Adipocyte (in vitro differentiated cells): ENCODE measurements at regions not wholly inside any gene's neighbourhood (a gene's known extent, or its start where the extent isn't known, plus 50 kb on each side); places are given as distances from the start of the nearest gene placed in this dataset.

Experiments used
- DNase-seq: peaks from one replicate; pipeline ENCODE4 v3.0.0-alpha.2; 2015; ENCODE audit warnings: low read depth
- H3K27me3 ChIP-seq: replicated peaks from 2 replicates; pipeline ENCODE4 v1.7.0; 2013; ENCODE audit warnings: mild to moderate bottlenecking, low read length, moderate library complexity; ENCODE audit not compliant: control insufficient read depth, insufficient read depth
- H3K36me3 ChIP-seq: 2 replicates; pipeline ENCODE4 v1.7.0; 2013; ENCODE audit warnings: low read length, mild to moderate bottlenecking, moderate library complexity; ENCODE audit not compliant: control insufficient read depth, insufficient read depth, severe bottlenecking
- H3K4me1 ChIP-seq: 2 replicates; pipeline ENCODE4 v1.7.0; 2013; ENCODE audit warnings: mild to moderate bottlenecking, low read length, moderate library complexity; ENCODE audit not compliant: control insufficient read depth, insufficient read depth
- H3K4me3 ChIP-seq: 2 replicates; pipeline ENCODE4 v1.7.0; 2013; ENCODE audit warnings: mild to moderate bottlenecking, low read length, moderate library complexity
- H3K9ac ChIP-seq: 2 replicates; pipeline ENCODE4 v1.7.0; 2013; ENCODE audit warnings: mild to moderate bottlenecking, low read length, moderate library complexity
- H3K9me3 ChIP-seq: 2 replicates; pipeline ENCODE4 v1.7.0; 2013; ENCODE audit warnings: mild to moderate bottlenecking, low read length, moderate library complexity; ENCODE audit not compliant: control insufficient read depth

DNA sequence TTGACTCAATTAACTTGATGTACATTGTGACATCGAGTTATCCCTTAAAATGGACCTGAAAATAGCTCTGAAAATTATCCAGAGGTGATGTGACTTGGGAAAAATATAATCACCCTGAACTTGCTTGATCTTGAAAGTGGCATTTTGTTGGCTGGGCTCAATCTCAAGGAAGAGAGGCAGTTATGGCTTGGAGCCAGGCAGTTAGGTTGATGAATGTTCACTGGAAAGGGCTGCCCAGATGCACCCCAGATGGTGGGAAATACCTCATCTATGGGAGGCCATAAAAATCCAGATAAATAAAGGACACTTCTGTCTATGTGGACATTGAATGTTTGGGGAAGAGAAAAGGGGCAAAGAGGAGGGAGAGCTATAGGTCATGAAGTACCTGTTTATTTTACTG, 55.7 kb upstream of the OR5AN1 start:
- DNase-seq = no peak
- Histone ChIP-seq H3K4me3 (no peak overlapping the region), H3K4me1 (no peaks in the 10 kb centered on the region), H3K9me3 (peaks cover 8% of the 10 kb centered on the region), H3K27me3 (no peaks in the 10 kb centered on the region), H3K36me3 (no peaks in the 10 kb centered on the region), H3K9ac (no peak overlapping the region)

DNA sequence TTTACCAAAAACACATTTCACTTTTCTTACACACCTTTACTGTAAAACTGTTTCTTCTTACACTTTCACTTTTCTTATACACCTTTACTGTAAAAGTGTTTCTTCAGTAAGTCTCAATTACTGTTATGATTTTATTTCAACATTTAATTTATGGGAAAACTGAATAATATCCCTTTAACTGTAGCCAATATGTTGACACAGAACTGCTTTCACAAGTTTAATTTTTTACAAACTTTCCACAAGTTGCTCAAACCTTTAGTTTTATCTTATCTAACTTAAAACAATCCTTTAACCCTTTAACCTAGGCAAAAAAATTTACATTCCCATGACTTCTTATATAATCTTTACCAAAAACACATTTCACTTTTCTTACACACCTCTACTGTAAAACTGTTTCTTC, 63.3 kb upstream of the OR5AN1 start:
- H3K4me1 ChIP-seq = peaks cover 3% of the 10 kb centered on the region
- no peak overlapping the region for H3K4me3 ChIP-seq
- H3K27me3 ChIP-seq = peaks cover 10% of the 10 kb centered on the region
- peaks cover 7% of the 10 kb centered on the region for H3K9me3 ChIP-seq
- H3K36me3 ChIP-seq = no peaks in the 10 kb centered on the region
- DNase-seq = no peak
- no peak overlapping the region for H3K9ac ChIP-seq

DNA sequence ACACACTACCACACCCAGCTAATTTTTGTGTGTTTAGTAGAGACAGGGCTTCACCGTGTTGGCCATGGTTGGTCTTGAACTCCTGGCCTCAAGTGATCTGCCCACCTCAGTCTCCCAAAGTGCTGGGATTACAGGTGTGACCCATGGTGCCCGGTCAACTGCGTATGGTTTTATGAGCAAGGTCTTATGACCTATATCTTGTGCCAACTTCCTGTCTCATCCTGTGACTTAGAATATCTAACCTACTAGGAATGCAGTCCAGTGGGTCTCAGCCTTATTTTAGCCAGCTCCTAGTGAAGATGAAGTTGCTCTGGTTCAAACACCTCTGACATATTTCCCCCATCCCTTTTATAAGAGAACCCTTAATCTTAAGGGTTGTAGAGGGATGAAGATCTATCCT, 66.1 kb upstream of the OR5AN1 start:
- DNase-seq = no peak
- peaks cover 3% of the 10 kb centered on the region for H3K4me1 ChIP-seq
- H3K27me3 ChIP-seq = peaks cover 32% of the 10 kb centered on the region
- H3K9me3 ChIP-seq = peaks cover 7% of the 10 kb centered on the region
- no peaks in the 10 kb centered on the region for H3K36me3 ChIP-seq
- H3K9ac ChIP-seq = no peak overlapping the region
- no peak overlapping the region for H3K4me3 ChIP-seq

DNA sequence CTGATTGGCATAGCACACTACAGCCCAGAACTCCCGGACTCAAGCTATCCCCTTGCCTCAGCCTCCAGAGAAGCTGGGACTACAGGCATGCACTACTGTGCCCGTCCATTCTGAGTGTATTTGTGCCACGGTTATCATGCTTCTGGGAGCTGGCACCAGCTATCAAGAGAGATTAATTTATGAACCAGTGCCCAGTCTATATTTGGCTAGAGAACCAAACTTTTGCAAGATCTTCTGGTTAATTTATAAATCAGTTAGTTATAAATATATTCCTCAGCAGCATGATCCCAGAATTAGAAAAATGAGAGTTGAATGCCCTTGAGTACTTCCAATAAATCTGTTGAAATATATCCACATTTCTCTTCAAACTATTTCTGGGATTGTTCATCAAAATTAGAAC, 67.5 kb upstream of the OR5AN1 start:
- DNase-seq = no peak
- Histone ChIP-seq H3K4me1 (peaks cover 3% of the 10 kb centered on the region), H3K9me3 (peaks cover 7% of the 10 kb centered on the region), H3K27me3 (peaks cover 45% of the 10 kb centered on the region), H3K4me3 (no peak overlapping the region), H3K9ac (no peak overlapping the region), H3K36me3 (no peaks in the 10 kb centered on the region)

DNA sequence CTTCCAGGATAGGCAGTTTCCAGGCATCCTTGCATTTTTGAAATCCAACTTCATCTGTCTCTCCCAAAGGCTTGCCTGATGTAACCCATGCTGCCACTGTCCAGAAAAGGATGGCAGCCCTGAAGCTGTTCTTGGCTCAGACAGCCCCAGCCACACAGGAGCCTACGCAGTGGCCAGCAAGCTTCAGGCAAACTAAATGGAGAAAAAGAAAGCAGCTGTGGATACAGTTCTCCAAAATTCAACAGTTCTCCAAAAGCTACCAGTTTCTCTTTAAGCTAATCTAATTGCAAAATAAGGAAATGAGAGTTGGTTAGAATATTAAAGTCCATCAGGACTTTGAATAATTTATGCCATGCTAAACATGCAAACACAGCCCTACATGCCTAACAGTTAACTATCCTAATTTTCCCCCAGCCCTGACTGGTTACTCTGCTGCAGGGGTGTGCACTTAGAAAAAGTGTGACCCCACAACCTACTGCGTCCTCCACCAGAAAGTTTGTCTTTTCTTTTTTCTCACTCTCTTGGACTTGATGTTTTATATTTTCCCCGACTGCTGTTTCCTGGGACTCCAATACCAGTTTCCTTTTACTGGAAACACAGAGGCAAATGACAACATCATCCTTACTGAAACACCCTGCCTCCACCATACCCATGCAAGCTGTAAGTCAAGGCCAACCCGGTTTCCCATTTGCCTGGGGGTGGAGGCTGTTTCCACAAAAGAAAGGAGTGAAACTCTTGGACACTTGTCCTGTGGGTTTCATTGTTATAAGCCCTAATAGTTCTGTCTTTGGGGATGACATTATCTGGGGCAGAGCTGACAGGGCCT, 69.1 kb upstream of the OR5AN1 start:
- no peak for DNase-seq
- Histone ChIP-seq H3K27me3 (peaks cover 55% of the 10 kb centered on the region), H3K4me1 (peaks cover 9% of the 10 kb centered on the region), H3K36me3 (no peaks in the 10 kb centered on the region), H3K9me3 (peaks cover 7% of the 10 kb centered on the region), H3K9ac (no peak overlapping the region), H3K4me3 (no peak overlapping the region)

DNA sequence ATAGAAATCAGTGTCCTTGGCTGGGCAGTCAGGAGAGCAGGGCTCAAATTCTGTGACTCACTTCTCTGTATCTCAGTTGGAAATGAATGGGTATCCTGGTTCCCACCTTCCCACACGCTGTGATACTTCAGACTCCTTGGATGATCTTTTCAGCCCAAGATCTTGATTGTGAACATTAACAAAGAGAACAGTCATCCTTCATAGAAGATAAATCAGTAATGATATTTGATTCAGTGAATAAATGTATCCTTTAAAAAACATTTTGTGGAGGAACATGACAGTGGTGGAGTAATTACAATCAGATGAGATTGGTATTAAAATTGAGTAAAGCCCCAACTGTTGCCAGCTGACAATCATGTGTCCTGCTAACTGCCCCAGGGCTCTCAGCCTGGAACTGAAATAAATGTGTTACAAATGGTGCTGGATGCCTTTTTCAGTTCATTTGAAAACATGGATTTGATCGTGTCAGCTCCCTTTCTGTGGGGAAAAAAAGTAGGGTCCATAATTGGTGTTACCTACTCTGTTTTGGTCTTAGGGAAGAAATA, 72.9 kb upstream of the OR5AN1 start:
- Histone ChIP-seq H3K4me1 (peaks cover 6% of the 10 kb centered on the region), H3K9me3 (no peaks in the 10 kb centered on the region), H3K36me3 (no peaks in the 10 kb centered on the region), H3K9ac (no peak overlapping the region), H3K27me3 (peaks cover 53% of the 10 kb centered on the region), H3K4me3 (no peak overlapping the region)
- peak; percentile 11 for DNase-seq

DNA sequence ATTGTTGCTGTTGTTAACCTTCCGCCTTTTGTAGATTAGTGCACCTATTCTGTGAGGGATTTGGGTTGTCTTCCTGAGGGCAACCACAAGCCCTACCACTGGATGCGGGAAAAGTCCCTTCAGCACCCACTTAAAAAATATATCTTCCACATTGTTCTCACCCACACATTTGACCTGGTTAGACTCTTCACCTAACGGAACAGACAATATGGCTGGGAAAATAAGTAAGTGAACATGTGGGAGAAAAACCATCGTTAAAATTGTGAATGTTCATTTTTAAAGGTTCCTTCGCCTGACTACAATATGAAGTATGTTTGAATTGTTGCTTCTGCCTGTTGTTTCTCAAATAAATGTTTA, 72.0 kb upstream of the MPEG1 start:
- Histone ChIP-seq H3K4me1 (peaks cover 6% of the 10 kb centered on the region), H3K36me3 (no peaks in the 10 kb centered on the region), H3K9ac (no peak overlapping the region), H3K9me3 (no peaks in the 10 kb centered on the region), H3K27me3 (peaks cover 43% of the 10 kb centered on the region), H3K4me3 (no peak overlapping the region)
- DNase-seq = no peak

DNA sequence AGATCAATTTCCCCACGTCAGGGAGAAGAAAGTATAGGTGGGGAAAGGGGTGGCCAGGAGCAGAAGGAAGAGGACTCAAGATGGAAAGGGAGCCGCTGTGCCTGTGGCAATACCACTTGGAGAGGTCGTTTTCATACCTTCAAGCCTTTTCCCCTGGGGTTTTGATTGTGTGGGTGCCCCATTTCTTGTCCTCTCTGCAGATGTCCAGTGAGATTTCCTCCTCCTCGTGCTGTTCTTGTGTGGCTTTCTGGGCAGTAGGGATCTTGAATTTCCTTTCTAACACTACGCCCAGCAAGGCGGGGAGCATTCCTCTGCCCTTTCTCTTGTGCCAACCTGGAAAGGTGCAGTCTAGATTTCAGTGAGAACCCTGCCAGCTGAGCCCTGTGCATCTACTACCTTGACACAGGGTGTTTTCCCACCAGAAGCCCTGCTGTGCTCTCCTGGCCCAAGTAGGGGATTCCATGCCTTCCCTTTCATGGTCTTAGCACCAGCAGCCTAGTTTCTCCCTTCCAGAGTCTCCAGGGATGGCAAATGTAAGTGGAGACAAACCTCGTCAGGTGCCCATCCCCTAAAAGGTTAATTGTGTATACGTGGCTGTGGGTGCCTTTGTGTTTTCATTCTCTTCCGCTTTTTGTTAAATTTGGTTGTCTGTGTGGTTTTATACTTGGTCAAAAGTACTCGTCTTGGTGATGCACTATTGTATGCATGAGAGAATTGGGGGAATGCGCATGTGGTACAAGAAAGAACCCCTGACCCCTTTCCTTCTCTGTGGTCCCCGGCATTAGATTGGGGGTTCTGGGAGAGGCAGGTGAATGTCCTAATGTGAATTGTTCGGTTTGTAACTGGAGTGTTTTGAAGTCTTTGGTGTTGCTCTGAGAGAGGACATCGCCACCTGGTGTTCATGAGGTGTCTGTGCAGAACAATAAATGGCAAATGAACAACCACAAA, 71.4 kb upstream of the MPEG1 start:
- Histone ChIP-seq H3K9me3 (no peaks in the 10 kb centered on the region), H3K4me3 (no peak overlapping the region), H3K36me3 (no peaks in the 10 kb centered on the region), H3K27me3 (peaks cover 37% of the 10 kb centered on the region), H3K9ac (no peak overlapping the region), H3K4me1 (peaks cover 6% of the 10 kb centered on the region)
- peak; percentile 81 for DNase-seq

DNA sequence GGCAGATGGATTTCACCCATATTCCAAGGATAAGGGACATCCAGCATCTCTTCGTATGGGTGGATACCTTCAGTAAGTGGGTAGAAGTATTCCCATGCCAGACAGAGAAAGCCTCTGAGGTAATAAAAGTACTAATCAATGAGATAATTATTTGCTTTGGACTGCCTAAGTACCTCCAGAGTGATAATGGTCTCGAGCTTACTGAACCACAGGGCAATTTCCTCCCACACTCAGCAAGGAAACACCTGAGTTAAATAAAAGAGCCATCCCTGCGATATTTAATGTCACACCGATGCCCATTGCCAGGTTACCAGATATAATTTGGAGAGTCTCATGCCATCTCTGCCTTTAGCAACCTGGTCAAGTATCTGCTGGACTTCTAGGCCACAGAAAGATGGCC, 70.6 kb upstream of the MPEG1 start:
- no peak for DNase-seq
- Histone ChIP-seq H3K36me3 (no peaks in the 10 kb centered on the region), H3K9ac (no peak overlapping the region), H3K9me3 (no peaks in the 10 kb centered on the region), H3K27me3 (peaks cover 31% of the 10 kb centered on the region), H3K4me1 (peaks cover 6% of the 10 kb centered on the region), H3K4me3 (no peak overlapping the region)

DNA sequence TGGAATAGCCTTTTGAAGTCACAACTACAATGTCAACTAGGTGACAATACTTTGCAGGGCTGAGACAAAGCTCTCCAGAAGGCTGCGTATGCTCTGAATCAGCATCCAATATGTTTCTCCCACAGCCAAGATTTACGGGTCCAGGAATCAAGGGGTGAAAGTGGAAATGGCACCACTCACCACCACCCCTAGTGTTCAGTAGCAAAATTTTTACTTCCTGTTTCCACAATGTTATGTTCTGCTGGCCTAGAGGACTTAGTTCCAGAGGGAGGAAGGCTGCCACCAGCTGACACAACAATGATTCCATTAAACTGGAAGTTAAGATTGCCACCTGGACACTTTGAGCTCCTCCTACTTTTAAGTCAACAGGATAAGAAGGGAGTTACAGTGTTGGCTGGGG, 68.5 kb upstream of the MPEG1 start:
- H3K27me3 ChIP-seq = peaks cover 14% of the 10 kb centered on the region
- peaks cover 6% of the 10 kb centered on the region for H3K4me1 ChIP-seq
- H3K9me3 ChIP-seq = peaks cover 8% of the 10 kb centered on the region
- H3K9ac ChIP-seq = no peak overlapping the region
- no peaks in the 10 kb centered on the region for H3K36me3 ChIP-seq
- H3K4me3 ChIP-seq = no peak overlapping the region
- no peak for DNase-seq

DNA sequence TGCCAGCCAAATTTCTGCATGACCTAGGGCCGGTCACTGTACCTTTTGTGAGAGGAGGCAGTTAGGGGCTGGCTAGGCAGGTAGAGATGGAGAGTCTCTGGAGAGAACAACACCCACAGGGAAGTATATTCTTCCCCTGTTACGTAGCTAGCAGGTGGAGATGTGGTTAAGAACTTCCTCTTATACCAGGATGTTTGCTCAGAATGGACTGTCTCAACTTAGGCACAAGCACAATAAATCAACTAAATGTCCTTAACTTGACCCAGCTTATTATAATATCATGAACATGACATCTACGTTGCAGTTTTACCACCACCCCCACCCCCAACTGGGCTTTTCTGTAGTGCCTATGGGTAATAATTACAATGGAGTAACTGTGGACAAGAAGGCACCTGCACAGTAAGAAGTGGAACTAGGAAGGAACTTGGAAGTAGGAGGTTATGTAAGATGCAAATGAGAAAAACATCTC, 60.7 kb upstream of the MPEG1 start:
- peaks cover 8% of the 10 kb centered on the region for H3K9me3 ChIP-seq
- peaks cover 33% of the 10 kb centered on the region for H3K27me3 ChIP-seq
- H3K9ac ChIP-seq = no peak overlapping the region
- no peaks in the 10 kb centered on the region for H3K4me1 ChIP-seq
- H3K36me3 ChIP-seq = no peaks in the 10 kb centered on the region
- no peak for DNase-seq
- H3K4me3 ChIP-seq = no peak overlapping the region
